Aorta (tissue), 5 donors: ENCODE measurements at regions not wholly inside any gene's neighbourhood (a gene's known extent, or its start where the extent isn't known, plus 50 kb on each side); places are given as distances from the start of the nearest gene placed in this dataset.
"Not testable (repeated sequence)": the region's sequence is repeated elsewhere in the genome, so short reads cannot be mapped to it uniquely, and the experiment has no call there.

Source experiments
- ATAC-seq: fragments of 200-7000 bp; cut with Tn5 transposase; one replicate; pipeline ENCODE4 v1.9.1; 2022; ENCODE audit warnings: moderate library complexity; ENCODE audit not compliant: low FRiP score
- DNase-seq, 2 donors: peaks; one replicate each; pipeline ENCODE4 v3.0.0-alpha.2; 2020
- H3K27ac ChIP-seq, 2 donors: one replicate each; pipeline ENCODE4 v1.5.1; 2013; ENCODE audit warnings: low read length in 2 of 2, mild to moderate bottlenecking in 2 of 2, moderate library complexity in 2 of 2, control low read depth in 1 of 2, inconsistent platforms in 1 of 2, low read depth in 1 of 2
- H3K27me3 ChIP-seq, 2 donors: one replicate each; pipeline ENCODE4 v1.6.1; 2013; ENCODE audit warnings: control low read depth in 1 of 2, low read length in 1 of 2, mild to moderate bottlenecking in 1 of 2, moderate library complexity in 1 of 2; ENCODE audit not compliant: insufficient read depth in 2 of 2, control insufficient read depth in 1 of 2
- H3K36me3 ChIP-seq, 2 donors: one replicate each; pipeline ENCODE4 v1.6.1; 2013; ENCODE audit warnings: control low read depth in 1 of 2, low read length in 1 of 2, mild to moderate bottlenecking in 1 of 2; ENCODE audit not compliant: insufficient read depth in 2 of 2, control insufficient read depth in 1 of 2
- H3K4me1 ChIP-seq, 2 donors: one replicate each; pipeline ENCODE4 v1.6.1; 2013; ENCODE audit warnings: low read length in 2 of 2, control low read depth in 1 of 2, mild to moderate bottlenecking in 1 of 2, moderate library complexity in 1 of 2; ENCODE audit not compliant: insufficient read depth in 2 of 2, control insufficient read depth in 1 of 2
- H3K4me3 ChIP-seq, 2 donors: one replicate each; pipeline ENCODE4 v1.5.1; 2013; ENCODE audit warnings: low read length in 2 of 2, control low read depth in 1 of 2, mild to moderate bottlenecking in 1 of 2
- H3K9me3 ChIP-seq: one replicate; pipeline ENCODE4 v1.6.1; 2013; ENCODE audit warnings: mild to moderate bottlenecking, low read length; ENCODE audit not compliant: control insufficient read depth
- WGBS, 2 donors: extraction: QIAGEN DNeasy Blood & Tissue Kit; methylation state at CpG; one replicate each; pipeline ENCODE4 v1.1.7; 2013; 5-methylcytosine and 5-hydroxymethylcytosine counted together
- intact Hi-C, 2 donors: fragments of 100-400 bp; cut with DNase I; formaldehyde crosslinking; loops; one replicate each; pipeline versions ENCODE4 v1.14.2 to v1.15.0; 2022
- donor health status: healthy with polysubstance abuse.
- donor health status: Bipolar disorder and iron deficiency.
- donor health status: DM: no; HTN: no; CAD: no.
- donor health status: DM: no; HTN: no; CAD: no.
- donor health status: DM: yes; HTN: yes; CAD: no.

- 46 to 50% methylated on average over 1 of the region's 1 CpG for WGBS, 2 donors
- no peak for DNase-seq
These were observed 438.5 kb upstream of the TNC start for GRCh38 chr9:115556432-115556831.

GRCh38 chr9:115575147-115575546 lies 457.2 kb upstream of the TNC start:
- 76 to 83% methylated on average over 1 of the region's 1 CpG for WGBS, 2 donors
- no peaks in the 10 kb centered on the region for H3K9me3 ChIP-seq
- intact Hi-C loops, result no loop called here
- ATAC-seq, result no peak
- no peaks in the 10 kb centered on the region for H3K4me1 ChIP-seq
- H3K36me3 ChIP-seq, result no peaks in the 10 kb centered on the region
- H3K4me3 ChIP-seq, result no peak overlapping the region
- no peak for DNase-seq
- H3K27me3 ChIP-seq, result no peaks in the 10 kb centered on the region
- no peak overlapping the region for H3K27ac ChIP-seq

More at GRCh38 chr9:115556432-115556831, 438.5 kb upstream of the TNC start:
- Histone ChIP-seq H3K4me3 (no peak overlapping the region), H3K9me3 (peaks cover 3% of the 10 kb centered on the region), H3K27ac (no peak overlapping the region), H3K36me3 (no peaks in the 10 kb centered on the region), H3K4me1 (no peaks in the 10 kb centered on the region), H3K27me3 (peaks cover 0 to 2% of the 10 kb centered on the region in 2 donors)
- no peak for ATAC-seq
- intact Hi-C loops, result no loop called here

GRCh38 chr9:115585458-115585857 lies 467.5 kb upstream of the TNC start:
- H3K36me3 ChIP-seq, H3K27ac ChIP-seq, H3K27me3 ChIP-seq, ATAC-seq, H3K4me3 ChIP-seq, H3K9me3 ChIP-seq, intact Hi-C loops, DNase-seq, H3K4me1 ChIP-seq: not testable (repeated sequence)
- WGBS, 2 donors, result 90 to 94% methylated on average over 5 of the region's 5 CpGs

GRCh38 chr9:115587310-115587709 lies 469.4 kb upstream of the TNC start:
- ATAC-seq (no peak), DNase-seq (no peak)
- Histone ChIP-seq H3K27ac (no peak overlapping the region), H3K4me1 (no peaks in the 10 kb centered on the region), H3K36me3 (no peaks in the 10 kb centered on the region), H3K27me3 (no peaks in the 10 kb centered on the region), H3K4me3 (no peak overlapping the region), H3K9me3 (no peaks in the 10 kb centered on the region)
- intact Hi-C loops, result no loop called here
- 92 to 93% methylated on average over 2 of the region's 2 CpGs for WGBS, 2 donors

GRCh38 chr9:115590011-115590410 lies 472.1 kb upstream of the TNC start:
- Histone ChIP-seq H3K9me3 (no peaks in the 10 kb centered on the region), H3K4me3 (no peak overlapping the region), H3K27me3 (no peaks in the 10 kb centered on the region), H3K4me1 (no peaks in the 10 kb centered on the region), H3K27ac (no peak overlapping the region), H3K36me3 (no peaks in the 10 kb centered on the region)
- peak in 1 of 2 donors; percentile 47 for DNase-seq
- ATAC-seq, result no peak
- intact Hi-C loops, result loop anchor here (5.0 to 10.0 kb wide), 10 partner anchors 65 to 1072 kb away; partner anchors contain the start of gene PAPPA (in 1 of the 2)

- Histone ChIP-seq H3K4me1 (peaks cover 3 to 5% of the 10 kb centered on the region in 2 donors), H3K27ac (peak overlapping the region in 1 of 2 donors; percentile 66), H3K4me3 (no peak overlapping the region), H3K36me3 (no peaks in the 10 kb centered on the region), H3K9me3 (no peaks in the 10 kb centered on the region), H3K27me3 (no peaks in the 10 kb centered on the region)
- intact Hi-C loops, result loop anchor here (5.0 to 10.0 kb wide), 10 partner anchors 63 to 1071 kb away; partner anchors contain the start of gene PAPPA (in 1 of the 2)
- DNase-seq, result peak in 1 of 2 donors; percentile 80
- WGBS, 2 donors, result 0 to 2% methylated on average over 4 of the region's 4 CpGs
- ATAC-seq, result peak; percentile 93
These were observed 473.6 kb upstream of the TNC start for GRCh38 chr9:115591584-115591984.

- 2 to 5% methylated on average over 4 of the region's 4 CpGs for WGBS, 2 donors
- no peaks in the 10 kb centered on the region for H3K27me3 ChIP-seq
- H3K36me3 ChIP-seq, result no peaks in the 10 kb centered on the region
- H3K4me3 ChIP-seq, result no peak overlapping the region
- intact Hi-C loops, result loop anchor here (2.0 to 10.0 kb wide), 11 partner anchors 61 to 1069 kb away; partner anchors contain the start of gene PAPPA (in 1 of the 2)
- H3K9me3 ChIP-seq, result no peaks in the 10 kb centered on the region
- H3K27ac ChIP-seq, result no peak overlapping the region
- H3K4me1 ChIP-seq, result peaks cover 3 to 5% of the 10 kb centered on the region in 2 donors
- DNase-seq, result no peak
- ATAC-seq, result peak; percentile 62
These were observed 475.7 kb upstream of the TNC start for GRCh38 chr9:115593587-115594091.

- Histone ChIP-seq H3K36me3 (no peaks in the 10 kb centered on the region), H3K27ac (no peak overlapping the region), H3K9me3 (no peaks in the 10 kb centered on the region), H3K4me1 (peaks cover 3 to 5% of the 10 kb centered on the region in 2 donors), H3K4me3 (no peak overlapping the region), H3K27me3 (no peaks in the 10 kb centered on the region)
- DNase-seq, result no peak
- no peak for ATAC-seq
- intact Hi-C loops, result loop anchor here (5.0 to 10.0 kb wide), 10 partner anchors 60 to 1068 kb away; partner anchors contain the start of gene PAPPA (in 1 of the 2)
- WGBS, 2 donors, result 32 to 67% methylated on average over 1 of the region's 1 CpG
These were observed 476.6 kb upstream of the TNC start for GRCh38 chr9:115594557-115594956.

- peak overlapping the region in 1 of 2 donors; percentile 59 for H3K4me3 ChIP-seq
- H3K9me3 ChIP-seq, result no peaks in the 10 kb centered on the region
- H3K36me3 ChIP-seq, result no peaks in the 10 kb centered on the region
- ATAC-seq, result no peak
- no peaks in the 10 kb centered on the region for H3K27me3 ChIP-seq
- intact Hi-C loops, result loop anchor here (10.0 kb wide), 3 partner anchors 59 to 1059 kb away; no protein-coding TSS in a partner anchor
- no peak for DNase-seq
- peaks cover 3 to 5% of the 10 kb centered on the region in 2 donors for H3K4me1 ChIP-seq
- no peak overlapping the region for H3K27ac ChIP-seq
- whole genome bisulfite sequencing, 2 donors, result 17 to 20% methylated on average over 10 of the region's 10 CpGs
These were observed 478.2 kb upstream of the TNC start for GRCh38 chr9:115596021-115596745.
